ENCODE measurements at regions not wholly inside any gene's neighbourhood (a gene's known extent, or its start where the extent isn't known, plus 50 kb on each side); places are given as distances from the start of the nearest gene placed in this dataset.

DNA sequence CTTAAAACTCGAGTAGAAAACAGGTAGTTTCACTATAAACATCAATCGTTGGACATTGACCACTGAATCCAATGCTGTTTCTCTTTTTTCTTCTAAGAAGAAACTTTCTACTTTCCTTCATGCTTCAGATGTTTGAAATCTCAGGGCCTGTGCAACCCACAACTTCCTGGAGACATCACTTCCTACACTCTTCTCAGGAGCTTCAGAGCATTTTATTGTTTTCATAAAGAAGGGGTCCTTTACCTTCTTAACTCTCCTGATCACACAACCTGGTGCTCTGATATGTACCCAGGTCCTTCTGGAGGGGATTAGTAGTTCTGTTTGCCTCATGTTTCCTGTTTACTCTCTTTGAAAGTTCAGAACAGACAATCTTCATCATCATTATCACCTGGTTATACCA, 113.0 kb upstream of the VAV3 start:
- no peak for TF ChIP-seq EZH2 (IDR thresholded peaks at IDR 0.05)
- TF ChIP-seq, protein P1, sequence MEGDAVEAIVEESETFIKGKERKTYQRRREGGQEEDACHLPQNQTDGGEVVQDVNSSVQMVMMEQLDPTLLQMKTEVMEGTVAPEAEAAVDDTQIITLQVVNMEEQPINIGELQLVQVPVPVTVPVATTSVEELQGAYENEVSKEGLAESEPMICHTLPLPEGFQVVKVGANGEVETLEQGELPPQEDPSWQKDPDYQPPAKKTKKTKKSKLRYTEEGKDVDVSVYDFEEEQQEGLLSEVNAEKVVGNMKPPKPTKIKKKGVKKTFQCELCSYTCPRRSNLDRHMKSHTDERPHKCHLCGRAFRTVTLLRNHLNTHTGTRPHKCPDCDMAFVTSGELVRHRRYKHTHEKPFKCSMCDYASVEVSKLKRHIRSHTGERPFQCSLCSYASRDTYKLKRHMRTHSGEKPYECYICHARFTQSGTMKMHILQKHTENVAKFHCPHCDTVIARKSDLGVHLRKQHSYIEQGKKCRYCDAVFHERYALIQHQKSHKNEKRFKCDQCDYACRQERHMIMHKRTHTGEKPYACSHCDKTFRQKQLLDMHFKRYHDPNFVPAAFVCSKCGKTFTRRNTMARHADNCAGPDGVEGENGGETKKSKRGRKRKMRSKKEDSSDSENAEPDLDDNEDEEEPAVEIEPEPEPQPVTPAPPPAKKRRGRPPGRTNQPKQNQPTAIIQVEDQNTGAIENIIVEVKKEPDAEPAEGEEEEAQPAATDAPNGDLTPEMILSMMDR (IDR thresholded peaks at IDR 0.05), result no peak

Data from neural progenitor cell (in vitro differentiated cells).